ENCODE measurements at regions not wholly inside any gene's neighbourhood (a gene's known extent, or its start where the extent isn't known, plus 50 kb on each side); places are given as distances from the start of the nearest gene placed in this dataset.

DNA sequence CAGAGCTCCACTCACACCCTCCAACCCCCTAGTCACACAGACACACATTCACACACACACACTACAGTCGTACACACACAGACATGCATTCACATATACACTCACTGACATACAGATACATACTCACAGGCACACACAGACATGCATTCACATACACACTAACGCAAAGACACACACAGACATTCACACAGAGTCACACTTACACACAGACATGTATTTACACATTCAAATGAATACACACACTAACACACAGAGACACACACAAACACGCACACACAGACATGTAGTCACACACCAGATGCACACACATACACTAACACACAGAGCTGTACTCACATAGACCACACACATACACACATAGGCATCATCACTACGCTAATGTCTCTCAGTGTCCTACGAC is 58.0 kb upstream of the MYL10 start:
- TF ChIP-seq RAD21 (IDR thresholded peaks at IDR 0.05) (no peak), YY1 (IDR thresholded peaks at IDR 0.05) (no peak), NR2F2 (IDR thresholded peaks at IDR 0.05) (no peak), TAF1 (conservative IDR thresholded peaks at IDR 0.05) (no peak)
- TF ChIP-seq, protein P1, sequence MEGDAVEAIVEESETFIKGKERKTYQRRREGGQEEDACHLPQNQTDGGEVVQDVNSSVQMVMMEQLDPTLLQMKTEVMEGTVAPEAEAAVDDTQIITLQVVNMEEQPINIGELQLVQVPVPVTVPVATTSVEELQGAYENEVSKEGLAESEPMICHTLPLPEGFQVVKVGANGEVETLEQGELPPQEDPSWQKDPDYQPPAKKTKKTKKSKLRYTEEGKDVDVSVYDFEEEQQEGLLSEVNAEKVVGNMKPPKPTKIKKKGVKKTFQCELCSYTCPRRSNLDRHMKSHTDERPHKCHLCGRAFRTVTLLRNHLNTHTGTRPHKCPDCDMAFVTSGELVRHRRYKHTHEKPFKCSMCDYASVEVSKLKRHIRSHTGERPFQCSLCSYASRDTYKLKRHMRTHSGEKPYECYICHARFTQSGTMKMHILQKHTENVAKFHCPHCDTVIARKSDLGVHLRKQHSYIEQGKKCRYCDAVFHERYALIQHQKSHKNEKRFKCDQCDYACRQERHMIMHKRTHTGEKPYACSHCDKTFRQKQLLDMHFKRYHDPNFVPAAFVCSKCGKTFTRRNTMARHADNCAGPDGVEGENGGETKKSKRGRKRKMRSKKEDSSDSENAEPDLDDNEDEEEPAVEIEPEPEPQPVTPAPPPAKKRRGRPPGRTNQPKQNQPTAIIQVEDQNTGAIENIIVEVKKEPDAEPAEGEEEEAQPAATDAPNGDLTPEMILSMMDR (IDR thresholded peaks at IDR 0.05; ENCODE audit: low read depth, low read length, missing input control) = no peak
- TF ChIP-seq, protein P2, sequence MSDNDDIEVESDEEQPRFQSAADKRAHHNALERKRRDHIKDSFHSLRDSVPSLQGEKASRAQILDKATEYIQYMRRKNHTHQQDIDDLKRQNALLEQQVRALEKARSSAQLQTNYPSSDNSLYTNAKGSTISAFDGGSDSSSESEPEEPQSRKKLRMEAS (IDR thresholded peaks at IDR 0.05) = no peak

Measured in liver (tissue), 3 donors.